ENCODE measurements at regions not wholly inside any gene's neighbourhood (a gene's known extent, or its start where the extent isn't known, plus 50 kb on each side); places are given as distances from the start of the nearest gene placed in this dataset.

GRCh38 chr3:96537165-96537564 is 277.2 kb upstream of the EPHA6 start:
- TF ChIP-seq, protein P1, sequence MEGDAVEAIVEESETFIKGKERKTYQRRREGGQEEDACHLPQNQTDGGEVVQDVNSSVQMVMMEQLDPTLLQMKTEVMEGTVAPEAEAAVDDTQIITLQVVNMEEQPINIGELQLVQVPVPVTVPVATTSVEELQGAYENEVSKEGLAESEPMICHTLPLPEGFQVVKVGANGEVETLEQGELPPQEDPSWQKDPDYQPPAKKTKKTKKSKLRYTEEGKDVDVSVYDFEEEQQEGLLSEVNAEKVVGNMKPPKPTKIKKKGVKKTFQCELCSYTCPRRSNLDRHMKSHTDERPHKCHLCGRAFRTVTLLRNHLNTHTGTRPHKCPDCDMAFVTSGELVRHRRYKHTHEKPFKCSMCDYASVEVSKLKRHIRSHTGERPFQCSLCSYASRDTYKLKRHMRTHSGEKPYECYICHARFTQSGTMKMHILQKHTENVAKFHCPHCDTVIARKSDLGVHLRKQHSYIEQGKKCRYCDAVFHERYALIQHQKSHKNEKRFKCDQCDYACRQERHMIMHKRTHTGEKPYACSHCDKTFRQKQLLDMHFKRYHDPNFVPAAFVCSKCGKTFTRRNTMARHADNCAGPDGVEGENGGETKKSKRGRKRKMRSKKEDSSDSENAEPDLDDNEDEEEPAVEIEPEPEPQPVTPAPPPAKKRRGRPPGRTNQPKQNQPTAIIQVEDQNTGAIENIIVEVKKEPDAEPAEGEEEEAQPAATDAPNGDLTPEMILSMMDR (conservative IDR thresholded peaks at IDR 0.05 in 1 of 2, IDR thresholded peaks at IDR 0.05 in 1 of 2; ENCODE audit: low read depth in 1 of 2, low read length in 2 of 2) = no peak
- TF ChIP-seq EZH2 (IDR thresholded peaks at IDR 0.05; ENCODE audit: low read length, missing control alignments) = no peak
